HG02610 (cell line): ENCODE measurements at regions not wholly inside any gene's neighbourhood (a gene's known extent, or its start where the extent isn't known, plus 50 kb on each side); places are given as distances from the start of the nearest gene placed in this dataset.

Experiments
- ATAC-seq: cut with Tn5 transposase; IDR thresholded peaks from one replicate; pipeline ENCODE4 v1.9.1; 2021; ENCODE audit warnings: mild to moderate bottlenecking, moderate library complexity; ENCODE audit not compliant: unreplicated experiment

GRCh38 chr1:216890871-216891270 is 167.6 kb upstream of the ESRRG start:
- ATAC-seq: no peak

- no peak for ATAC-seq
Measured at GRCh38 chr1:216888731-216889130, 165.5 kb upstream of the ESRRG start.

- ATAC-seq: no peak
Measured at GRCh38 chr1:216887032-216887431, 163.8 kb upstream of the ESRRG start.

GRCh38 chr1:216884614-216885229 is 161.5 kb upstream of the ESRRG start:
- ATAC-seq: no peak

GRCh38 chr1:216883518-216883917 is 160.3 kb upstream of the ESRRG start:
- ATAC-seq: no peak

- no peak for ATAC-seq
Measured at GRCh38 chr1:216881695-216882094, 158.5 kb upstream of the ESRRG start.

GRCh38 chr1:216866714-216867113 is 143.5 kb upstream of the ESRRG start:
- no peak for ATAC-seq

- ATAC-seq: no peak
Measured at GRCh38 chr1:216855810-216856209, 132.6 kb upstream of the ESRRG start.

- ATAC-seq: no peak
Measured at GRCh38 chr1:216854836-216855484, 131.7 kb upstream of the ESRRG start.

- ATAC-seq: no peak
Measured at GRCh38 chr1:216851073-216851472, 127.8 kb upstream of the ESRRG start.

GRCh38 chr1:216849146-216849545 is 125.9 kb upstream of the ESRRG start:
- no peak for ATAC-seq

GRCh38 chr1:216847397-216848036 is 124.3 kb upstream of the ESRRG start:
- no peak for ATAC-seq

GRCh38 chr1:216846339-216846738 is 123.1 kb upstream of the ESRRG start:
- no peak for ATAC-seq

GRCh38 chr1:216843409-216843808 is 120.2 kb upstream of the ESRRG start:
- ATAC-seq: no peak

- no peak for ATAC-seq
Measured at GRCh38 chr1:216841165-216841564, 117.9 kb upstream of the ESRRG start.

- ATAC-seq: no peak
Measured at GRCh38 chr1:216836316-216836715, 113.1 kb upstream of the ESRRG start.

GRCh38 chr1:216833509-216833908 is 110.3 kb upstream of the ESRRG start:
- ATAC-seq: no peak

GRCh38 chr1:216832192-216832591 is 109.0 kb upstream of the ESRRG start:
- no peak for ATAC-seq

- ATAC-seq: no peak
Measured at GRCh38 chr1:216830424-216831210, 107.4 kb upstream of the ESRRG start.

GRCh38 chr1:216827251-216827650 is 104.0 kb upstream of the ESRRG start:
- ATAC-seq: no peak

- ATAC-seq: no peak
Measured at GRCh38 chr1:216826646-216827045, 103.4 kb upstream of the ESRRG start.

- ATAC-seq: no peak
Measured at GRCh38 chr1:216826214-216826613, 103.0 kb upstream of the ESRRG start.
